HepG2 (cell line): ENCODE measurements at regions not wholly inside any gene's neighbourhood (a gene's known extent, or its start where the extent isn't known, plus 50 kb on each side); places are given as distances from the start of the nearest gene placed in this dataset.

Source experiments
- ATAC-seq: fragments of 200-7000 bp; cut with Tn5 transposase; 3 replicates; pipeline ENCODE4 v1.9.1; 2020; ENCODE audit warnings: mild to moderate bottlenecking, moderate library complexity
- BruUV-seq: library from RNA; stranded (reverse); fragments of 400-500 nt; replicated peaks from 2 replicates; lab custom pipeline; 2021; lab: Mats Ljungman, UMichigan
- CTCF ChIA-PET: fragments of 300-600 bp; formaldehyde crosslinking; extraction: SDS; loops from one replicate; lab custom pipeline; 2021; ENCODE audit warnings: low total read pairs, inconsistent platforms, low intra/inter-chr PET ratio; lab: Yijun Ruan, JAX
- POLR2A ChIA-PET: fragments of 350-600 bp; sonication (Branson Sonifier 250); formaldehyde crosslinking; loops from one replicate; lab custom pipeline; 2020; ENCODE audit warnings: antibody characterized with exemption, inconsistent platforms; lab: Yijun Ruan, JAX
- DNase-seq: peaks from one replicate; pipeline ENCODE4 v3.0.0-alpha.2; 2015; ENCODE audit warnings: low spot score
- FAIRE-seq: peaks from 3 replicates; lab custom pipeline; 2011; peaks lifted over from hg19 to GRCh38; lab: Jason Lieb, UNC
- H2AFZ ChIP-seq: one replicate; pipeline ENCODE4 v1.6.1; 2011; ENCODE audit warnings: low read length, inconsistent platforms
- H3K27ac ChIP-seq: fragments of 300-600 bp; 3 replicates; pipeline ENCODE4 v1.8.0; 2011; ENCODE audit warnings: mixed run types, mild to moderate bottlenecking, mixed read lengths, low read length, inconsistent platforms; ENCODE audit not compliant: insufficient read depth; ENCODE audit errors: extremely low read length
- H3K27me3 ChIP-seq, 2 experiments: fragments of 200-600 bp in 1 of 2; 2 replicates in 1 of 2; 3 replicates in 1 of 2; pipeline versions ENCODE4 v1.6.0 to v1.8.0; 2011; ENCODE audit warnings: low read length in 2 of 2, mild to moderate bottlenecking in 2 of 2, moderate library complexity in 2 of 2, inconsistent platforms in 1 of 2; ENCODE audit not compliant: insufficient read depth in 2 of 2, control insufficient read depth in 1 of 2
- H3K36me3 ChIP-seq, 2 experiments: fragments of 200-600 bp in 1 of 2; replicated peaks in 1 of 2; 2 replicates in 1 of 2; 3 replicates in 1 of 2; pipeline versions ENCODE4 v1.5.1 to v1.8.0; 2011; ENCODE audit warnings: low read length in 2 of 2, inconsistent platforms in 1 of 2; ENCODE audit not compliant: insufficient read depth in 2 of 2, control insufficient read depth in 1 of 2
- H3K4me1 ChIP-seq: 2 replicates; pipeline ENCODE4 v1.5.1; 2012; ENCODE audit warnings: low read length, inconsistent platforms; ENCODE audit not compliant: insufficient read depth
- H3K4me2 ChIP-seq: 2 replicates; pipeline ENCODE4 v1.6.0; 2011; ENCODE audit warnings: low read depth, low read length, inconsistent platforms
- H3K4me3 ChIP-seq, 3 experiments: fragments of 200-600 bp in 1 of 3; sonication (generic), shearing (Covaris generic) in 1 of 3; replicated peaks in 1 of 3; 2 replicates each; pipeline ENCODE4 v1.5.1; 2011 to 2016; ENCODE audit warnings: low read length in 3 of 3, inconsistent platforms in 2 of 3, low read depth in 2 of 3, mild to moderate bottlenecking in 2 of 3, control low read depth in 1 of 3, mixed read lengths in 1 of 3; ENCODE audit not compliant: insufficient read depth in 1 of 3
- H3K79me2 ChIP-seq: one replicate; pipeline ENCODE4 v1.6.1; 2011; ENCODE audit warnings: low read length, inconsistent platforms; ENCODE audit not compliant: insufficient read depth
- H3K9ac ChIP-seq: 2 replicates; pipeline ENCODE4 v1.6.0; 2011; ENCODE audit warnings: mild to moderate bottlenecking, low read depth, low read length, inconsistent platforms; ENCODE audit not compliant: insufficient read depth
- H3K9me3 ChIP-seq: 2 replicates; pipeline ENCODE4 v1.5.1; 2012; ENCODE audit warnings: mild to moderate bottlenecking, low read length
- H4K20me1 ChIP-seq: 2 replicates; pipeline ENCODE4 v1.6.0; 2011; ENCODE audit warnings: inconsistent platforms, mild to moderate bottlenecking, low read length, moderate library complexity; ENCODE audit not compliant: insufficient read depth
- HOXA7 ChIP-seq: sonication (generic); formaldehyde crosslinking; IDR thresholded peaks from 2 replicates; pipeline ENCODE4 v1.8.1; 2022; ENCODE audit warnings: mild to moderate bottlenecking, missing genetic modification reagents, moderate library complexity
- KDM4B ChIP-seq: sonication (generic); formaldehyde crosslinking; IDR thresholded peaks from 2 replicates; pipeline ENCODE4 v1.4.0; 2020; ENCODE audit warnings: missing genetic modification reagents
- MZF1 ChIP-seq: sonication (generic); formaldehyde crosslinking; IDR thresholded peaks from 2 replicates; pipeline ENCODE4 v1.8.1; 2023; ENCODE audit warnings: mild to moderate bottlenecking, missing genetic modification reagents, borderline replicate concordance
- NR3C1 ChIP-seq: sonication (generic); formaldehyde crosslinking; IDR thresholded peaks from 2 replicates; pipeline ENCODE4 v1.4.0; 2020; ENCODE audit warnings: missing genetic modification reagents
- RFX1 ChIP-seq: fragments of 450-650 bp; IDR thresholded peaks from 2 replicates; pipeline ENCODE4 v1.6.1; 2017
- SCMH1 ChIP-seq: sonication (generic); formaldehyde crosslinking; IDR thresholded peaks from 2 replicates; pipeline ENCODE4 v1.9.0; 2021; ENCODE audit warnings: missing genetic modification reagents, mild to moderate bottlenecking, borderline replicate concordance
- SMAD9 ChIP-seq: sonication (generic); formaldehyde crosslinking; IDR thresholded peaks from 2 replicates; pipeline ENCODE4 v1.5.1; 2020; ENCODE audit warnings: mild to moderate bottlenecking, missing genetic modification reagents
- ZNF598 ChIP-seq: sonication (generic); formaldehyde crosslinking; IDR thresholded peaks from 2 replicates; pipeline ENCODE4 v1.5.1; 2020; ENCODE audit warnings: mild to moderate bottlenecking, missing genetic modification reagents, borderline replicate concordance
- ZNF607 ChIP-seq: sonication (generic); formaldehyde crosslinking; IDR thresholded peaks from 2 replicates; pipeline ENCODE4 v1.5.1; 2020; ENCODE audit warnings: missing genetic modification reagents, mild to moderate bottlenecking, borderline replicate concordance
- ZNF879 ChIP-seq: sonication (generic); formaldehyde crosslinking; IDR thresholded peaks from 2 replicates; pipeline ENCODE4 v1.8.1; 2023; ENCODE audit warnings: missing genetic modification reagents
- WGBS: methylation state at CpG from one replicate; pipeline ENCODE4 v1.1.6; 2017; ENCODE audit warnings: low lambda C conversion rate; 5-methylcytosine and 5-hydroxymethylcytosine counted together
- in situ Hi-C: cut with HindIII; loops from 2 replicates; pipeline ENCODE4 v1.10.0; 2017; ENCODE audit warnings: low pct_unique_long_range_greater_than_20kb; ENCODE audit not compliant: extremely low pct_ligation_motif_present
- intact Hi-C: fragments of 100-400 bp; cut with micrococcal nuclease; formaldehyde crosslinking; loops from one replicate; pipeline ENCODE4 v1.10.0; 2022; ENCODE audit not compliant: unreplicated experiment
- TF ChIP-seq, protein P1 (sequence below): sonication (generic); formaldehyde crosslinking; IDR thresholded peaks from 2 replicates; pipeline ENCODE4 v1.4.0; 2020; ENCODE audit warnings: missing genetic modification reagents
- TF ChIP-seq, protein P2 (sequence below): sonication (generic); formaldehyde crosslinking; IDR thresholded peaks from 2 replicates; pipeline ENCODE4 v1.5.1; 2020; ENCODE audit warnings: missing genetic modification reagents, mild to moderate bottlenecking, borderline replicate concordance
- TF ChIP-seq, protein P3 (sequence below): sonication (generic); formaldehyde crosslinking; IDR thresholded peaks from 2 replicates; pipeline ENCODE4 v1.4.0; 2020; ENCODE audit warnings: missing genetic modification reagents, borderline replicate concordance

DNA sequence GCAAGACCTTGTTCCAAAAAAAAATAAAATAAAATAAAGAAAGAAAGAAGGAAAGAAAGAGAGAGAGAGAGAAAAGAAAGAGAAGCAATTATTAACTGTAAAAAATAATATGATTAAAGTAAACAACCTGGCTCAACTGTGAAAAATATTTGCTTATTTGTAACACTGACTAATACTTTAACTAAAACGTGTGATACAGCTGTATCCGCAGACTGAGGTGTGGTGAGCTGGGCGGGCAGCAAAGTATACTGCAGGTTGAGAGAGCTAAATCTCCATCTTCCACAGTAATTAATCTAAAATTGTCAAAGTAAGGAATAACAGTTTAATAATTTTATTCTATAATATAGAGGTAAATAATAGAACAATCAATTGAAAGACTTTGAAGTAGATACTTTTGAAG is 145.5 kb upstream of the FAM241A start (continued):
- TF ChIP-seq SCMH1 (CRISPR knock-in tag): no peak

DNA sequence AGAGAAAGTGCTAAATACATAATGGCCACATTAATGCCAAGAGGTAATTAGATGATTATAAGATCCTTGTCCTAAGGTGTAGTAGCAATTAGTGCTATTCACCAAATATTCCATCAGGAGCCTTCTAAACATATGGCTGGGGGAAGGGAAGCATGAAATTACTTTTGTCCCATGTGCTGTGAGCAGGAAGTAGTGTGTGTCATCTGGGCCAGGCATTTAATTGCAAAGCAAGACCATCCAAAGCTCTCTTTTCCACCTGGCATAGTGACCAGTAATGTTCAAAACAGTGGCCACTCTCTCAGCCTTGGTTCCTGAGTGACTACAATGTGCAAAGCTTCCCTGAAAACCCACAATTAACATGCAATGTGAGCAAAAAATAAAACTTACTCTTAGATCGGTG is 144.2 kb upstream of the FAM241A start:
- no peaks in the 10 kb centered on the region for H4K20me1 ChIP-seq
- H3K4me3 ChIP-seq: no peak overlapping the region
- 6% methylated on average over 1 of the region's 1 CpG for WGBS
- no peak for ATAC-seq
- H3K79me2 ChIP-seq: no peaks in the 10 kb centered on the region
- H3K4me1 ChIP-seq: no peaks in the 10 kb centered on the region
- CTCF ChIA-PET: no interaction called here
- in situ Hi-C loops: no loop called here
- no peaks in the 10 kb centered on the region for H3K36me3 ChIP-seq
- DNase-seq: no peak
- intact Hi-C loops: no loop called here
- no TSS peak for BruUV-seq
- no peaks in the 10 kb centered on the region for H3K9me3 ChIP-seq
- POLR2A ChIA-PET: no interaction called here
- FAIRE-seq: no peak
- H3K27me3 ChIP-seq: no peaks in the 10 kb centered on the region
- no peak overlapping the region for H2AFZ ChIP-seq
- no peak overlapping the region for H3K27ac ChIP-seq
- H3K4me2 ChIP-seq: no peak overlapping the region
- no peak overlapping the region for H3K9ac ChIP-seq
- no peak for TF ChIP-seq SMAD9 (CRISPR knock-in tag)
- TF ChIP-seq, protein P1, sequence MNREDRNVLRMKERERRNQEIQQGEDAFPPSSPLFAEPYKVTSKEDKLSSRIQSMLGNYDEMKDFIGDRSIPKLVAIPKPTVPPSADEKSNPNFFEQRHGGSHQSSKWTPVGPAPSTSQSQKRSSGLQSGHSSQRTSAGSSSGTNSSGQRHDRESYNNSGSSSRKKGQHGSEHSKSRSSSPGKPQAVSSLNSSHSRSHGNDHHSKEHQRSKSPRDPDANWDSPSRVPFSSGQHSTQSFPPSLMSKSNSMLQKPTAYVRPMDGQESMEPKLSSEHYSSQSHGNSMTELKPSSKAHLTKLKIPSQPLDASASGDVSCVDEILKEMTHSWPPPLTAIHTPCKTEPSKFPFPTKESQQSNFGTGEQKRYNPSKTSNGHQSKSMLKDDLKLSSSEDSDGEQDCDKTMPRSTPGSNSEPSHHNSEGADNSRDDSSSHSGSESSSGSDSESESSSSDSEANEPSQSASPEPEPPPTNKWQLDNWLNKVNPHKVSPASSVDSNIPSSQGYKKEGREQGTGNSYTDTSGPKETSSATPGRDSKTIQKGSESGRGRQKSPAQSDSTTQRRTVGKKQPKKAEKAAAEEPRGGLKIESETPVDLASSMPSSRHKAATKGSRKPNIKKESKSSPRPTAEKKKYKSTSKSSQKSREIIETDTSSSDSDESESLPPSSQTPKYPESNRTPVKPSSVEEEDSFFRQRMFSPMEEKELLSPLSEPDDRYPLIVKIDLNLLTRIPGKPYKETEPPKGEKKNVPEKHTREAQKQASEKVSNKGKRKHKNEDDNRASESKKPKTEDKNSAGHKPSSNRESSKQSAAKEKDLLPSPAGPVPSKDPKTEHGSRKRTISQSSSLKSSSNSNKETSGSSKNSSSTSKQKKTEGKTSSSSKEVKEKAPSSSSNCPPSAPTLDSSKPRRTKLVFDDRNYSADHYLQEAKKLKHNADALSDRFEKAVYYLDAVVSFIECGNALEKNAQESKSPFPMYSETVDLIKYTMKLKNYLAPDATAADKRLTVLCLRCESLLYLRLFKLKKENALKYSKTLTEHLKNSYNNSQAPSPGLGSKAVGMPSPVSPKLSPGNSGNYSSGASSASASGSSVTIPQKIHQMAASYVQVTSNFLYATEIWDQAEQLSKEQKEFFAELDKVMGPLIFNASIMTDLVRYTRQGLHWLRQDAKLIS (CRISPR knock-in tag): no peak
- TF ChIP-seq KDM4B: no peak
- TF ChIP-seq NR3C1: no peak
- TF ChIP-seq, protein P2, sequence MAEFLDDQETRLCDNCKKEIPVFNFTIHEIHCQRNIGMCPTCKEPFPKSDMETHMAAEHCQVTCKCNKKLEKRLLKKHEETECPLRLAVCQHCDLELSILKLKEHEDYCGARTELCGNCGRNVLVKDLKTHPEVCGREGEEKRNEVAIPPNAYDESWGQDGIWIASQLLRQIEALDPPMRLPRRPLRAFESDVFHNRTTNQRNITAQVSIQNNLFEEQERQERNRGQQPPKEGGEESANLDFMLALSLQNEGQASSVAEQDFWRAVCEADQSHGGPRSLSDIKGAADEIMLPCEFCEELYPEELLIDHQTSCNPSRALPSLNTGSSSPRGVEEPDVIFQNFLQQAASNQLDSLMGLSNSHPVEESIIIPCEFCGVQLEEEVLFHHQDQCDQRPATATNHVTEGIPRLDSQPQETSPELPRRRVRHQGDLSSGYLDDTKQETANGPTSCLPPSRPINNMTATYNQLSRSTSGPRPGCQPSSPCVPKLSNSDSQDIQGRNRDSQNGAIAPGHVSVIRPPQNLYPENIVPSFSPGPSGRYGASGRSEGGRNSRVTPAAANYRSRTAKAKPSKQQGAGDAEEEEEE (CRISPR knock-in tag): no peak
- TF ChIP-seq ZNF879 (CRISPR knock-in tag): no peak
- no peak for TF ChIP-seq ZNF598 (CRISPR knock-in tag)
- TF ChIP-seq HOXA7 (CRISPR knock-in tag): no peak
- TF ChIP-seq MZF1 (CRISPR knock-in tag): no peak
- TF ChIP-seq, protein P3, sequence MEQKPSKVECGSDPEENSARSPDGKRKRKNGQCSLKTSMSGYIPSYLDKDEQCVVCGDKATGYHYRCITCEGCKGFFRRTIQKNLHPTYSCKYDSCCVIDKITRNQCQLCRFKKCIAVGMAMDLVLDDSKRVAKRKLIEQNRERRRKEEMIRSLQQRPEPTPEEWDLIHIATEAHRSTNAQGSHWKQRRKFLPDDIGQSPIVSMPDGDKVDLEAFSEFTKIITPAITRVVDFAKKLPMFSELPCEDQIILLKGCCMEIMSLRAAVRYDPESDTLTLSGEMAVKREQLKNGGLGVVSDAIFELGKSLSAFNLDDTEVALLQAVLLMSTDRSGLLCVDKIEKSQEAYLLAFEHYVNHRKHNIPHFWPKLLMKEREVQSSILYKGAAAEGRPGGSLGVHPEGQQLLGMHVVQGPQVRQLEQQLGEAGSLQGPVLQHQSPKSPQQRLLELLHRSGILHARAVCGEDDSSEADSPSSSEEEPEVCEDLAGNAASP (CRISPR knock-in tag): no peak
- no peak for TF ChIP-seq RFX1
- TF ChIP-seq ZNF607 (CRISPR knock-in tag): no peak
